OCI-LY1 (cell line): ENCODE measurements at regions not wholly inside any gene's neighbourhood (a gene's known extent, or its start where the extent isn't known, plus 50 kb on each side); places are given as distances from the start of the nearest gene placed in this dataset.

Source experiments
- CTCF ChIP-seq: fragments of 200-600 bp; sonication (generic), shearing (Covaris generic); IDR thresholded peaks from 2 replicates; pipeline ENCODE4 v1.5.1; 2017; ENCODE audit warnings: mild to moderate bottlenecking, antibody characterized with exemption, low read length, moderate library complexity, mixed read lengths
- EZH2 ChIP-seq: fragments of 200-600 bp; sonication (generic), shearing (Covaris generic); IDR thresholded peaks from 2 replicates; pipeline ENCODE4 v1.8.0; 2017; ENCODE audit warnings: borderline replicate concordance, mixed run types, mild to moderate bottlenecking, antibody characterized with exemption, low read length, moderate library complexity, mixed read lengths

- TF ChIP-seq CTCF, result no peak
- TF ChIP-seq EZH2, result no peak
These were observed 339.8 kb downstream of the SEMA3D start for GRCh38 chr7:84847038-84847437.
